GM18511 (cell line): ENCODE measurements at regions not wholly inside any gene's neighbourhood (a gene's known extent, or its start where the extent isn't known, plus 50 kb on each side); places are given as distances from the start of the nearest gene placed in this dataset.
"Not testable (repeated sequence)": the region's sequence is repeated elsewhere in the genome, so short reads cannot be mapped to it uniquely, and the experiment has no call there.

Source experiments
- ATAC-seq: cut with Tn5 transposase; IDR thresholded peaks from one replicate; pipeline ENCODE4 v1.9.1; 2021; ENCODE audit warnings: mild to moderate bottlenecking, moderate library complexity; ENCODE audit not compliant: unreplicated experiment

DNA sequence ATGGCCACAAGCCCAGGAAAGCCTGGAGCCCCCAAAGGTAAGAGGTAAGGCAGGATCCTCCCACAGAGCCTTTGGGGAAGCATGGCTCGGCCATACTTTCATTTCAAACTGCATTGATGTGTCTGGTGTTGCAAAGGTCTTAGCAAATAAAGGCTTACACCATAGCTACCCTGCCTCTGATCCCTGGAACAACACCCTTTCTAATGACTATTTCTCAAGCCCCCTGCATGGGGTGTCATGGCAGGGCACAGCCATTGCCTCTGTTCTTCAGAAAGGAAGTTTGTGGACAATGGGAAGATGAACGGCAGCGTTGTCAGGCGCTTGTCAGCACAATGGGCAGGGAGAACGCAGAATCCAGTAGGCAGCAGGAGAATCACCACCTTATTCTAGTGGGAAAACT lies 435.0 kb upstream of the SMIM21 start:
- ATAC-seq, result no peak

GRCh38 chr18:75860166-75860565 lies 432.7 kb upstream of the SMIM21 start:
- no peak for ATAC-seq

GRCh38 chr18:75859533-75859932 lies 432.0 kb upstream of the SMIM21 start:
- ATAC-seq, result no peak

GRCh38 chr18:75858754-75859153 lies 431.3 kb upstream of the SMIM21 start:
- ATAC-seq, result no peak

DNA sequence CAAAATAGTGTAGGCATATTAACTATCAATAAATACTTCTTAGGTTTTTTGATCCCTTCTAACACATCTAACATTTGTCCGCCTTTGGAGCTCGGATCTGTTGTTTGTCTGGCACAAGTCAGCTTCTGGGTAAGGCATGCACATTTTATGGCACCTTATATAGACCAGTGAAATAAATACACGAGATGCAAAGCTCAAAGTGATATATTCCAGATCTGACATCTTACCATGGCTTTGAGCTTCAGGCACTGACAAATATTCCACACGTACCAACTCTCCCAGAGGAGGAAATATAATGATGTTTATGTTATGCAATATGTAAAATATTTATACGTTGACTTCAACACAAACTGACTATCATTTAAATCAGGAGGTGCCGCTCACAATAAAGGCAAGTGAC lies 430.1 kb upstream of the SMIM21 start:
- ATAC-seq, result no peak

GRCh38 chr18:75854808-75855207 lies 427.3 kb upstream of the SMIM21 start:
- ATAC-seq, result no peak

DNA sequence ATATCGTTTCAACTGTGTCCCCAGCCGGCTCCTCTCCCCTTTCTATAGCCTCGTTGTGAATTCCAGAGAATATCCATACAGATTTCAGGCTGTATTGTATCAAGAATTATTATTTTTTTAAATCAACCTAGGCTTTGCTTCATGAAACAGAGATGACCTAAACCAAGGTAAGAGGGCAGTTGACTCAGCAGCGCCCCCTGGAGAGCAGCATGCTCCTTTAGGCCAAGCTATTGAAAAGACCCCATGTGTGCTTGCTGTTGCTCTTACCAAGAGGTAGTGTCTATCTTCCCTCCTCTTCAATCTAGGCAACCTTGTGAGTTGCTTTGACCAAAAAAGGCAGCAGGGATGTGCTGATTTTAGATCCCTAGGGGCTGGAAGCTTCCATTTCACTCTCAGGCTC lies 426.7 kb upstream of the SMIM21 start:
- no peak for ATAC-seq

DNA sequence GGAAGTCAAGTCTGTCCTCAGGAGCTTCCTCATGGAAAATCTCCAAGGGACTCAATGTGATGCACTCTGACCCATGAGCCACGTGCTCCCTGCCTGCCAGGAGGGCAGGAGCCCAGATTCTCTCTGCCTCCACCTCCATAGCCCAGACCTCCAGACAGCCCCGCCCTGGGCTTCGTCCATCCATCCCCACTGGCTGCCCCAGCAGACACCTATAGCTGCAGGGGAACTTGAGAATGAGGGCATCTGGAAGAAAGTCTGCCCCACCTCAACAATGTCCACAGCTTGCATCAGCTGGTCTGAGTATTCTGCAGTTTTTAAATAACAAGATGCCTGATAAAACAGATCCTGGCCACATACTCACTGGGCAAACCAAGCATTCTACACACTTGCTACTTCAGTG lies 418.8 kb upstream of the SMIM21 start:
- no peak for ATAC-seq

- ATAC-seq, result no peak
Observed at GRCh38 chr18:75845413-75845812, 417.9 kb upstream of the SMIM21 start.

DNA sequence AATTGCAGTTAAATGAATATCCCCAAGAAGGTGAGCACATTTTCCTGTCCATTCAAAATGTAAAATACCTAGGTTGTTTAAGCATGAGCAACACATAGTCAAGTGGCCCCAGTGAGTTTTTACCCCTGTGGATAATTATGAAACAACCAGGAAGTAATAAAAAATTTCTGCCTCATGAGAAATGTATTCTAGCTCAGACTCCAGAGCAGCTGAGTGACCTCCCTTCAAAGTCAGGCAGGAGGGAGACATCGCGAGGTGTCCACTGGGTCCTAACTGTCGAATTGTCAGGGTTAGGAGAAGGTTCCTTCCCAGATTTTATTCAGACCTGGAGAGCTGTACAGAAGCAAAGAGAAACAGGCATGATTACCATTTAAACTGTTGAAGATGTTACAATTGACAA lies 416.6 kb upstream of the SMIM21 start:
- ATAC-seq, result no peak

GRCh38 chr18:75840131-75840530 lies 412.6 kb upstream of the SMIM21 start:
- ATAC-seq, result no peak

GRCh38 chr18:75839686-75840085 lies 412.2 kb upstream of the SMIM21 start:
- ATAC-seq, result not testable (repeated sequence)

DNA sequence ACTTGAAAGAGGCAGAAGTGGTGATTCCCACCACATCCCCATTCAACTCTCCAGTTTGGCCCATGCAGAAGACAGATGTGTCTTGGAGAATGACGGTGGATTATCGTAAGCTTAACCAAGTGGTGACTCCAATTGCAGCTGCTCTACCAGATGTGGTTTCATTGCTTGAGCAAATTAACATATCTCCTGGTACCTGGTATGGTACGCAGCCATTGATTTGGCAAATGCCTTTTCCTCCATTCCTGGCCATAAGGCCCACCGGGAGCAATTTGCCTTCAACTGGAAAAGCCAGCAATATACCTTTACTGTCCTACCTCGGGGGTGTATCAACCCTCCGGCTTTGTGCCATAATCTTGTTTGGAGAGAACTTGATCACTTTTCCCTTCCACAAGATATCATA lies 411.5 kb upstream of the SMIM21 start:
- no peak for ATAC-seq

DNA sequence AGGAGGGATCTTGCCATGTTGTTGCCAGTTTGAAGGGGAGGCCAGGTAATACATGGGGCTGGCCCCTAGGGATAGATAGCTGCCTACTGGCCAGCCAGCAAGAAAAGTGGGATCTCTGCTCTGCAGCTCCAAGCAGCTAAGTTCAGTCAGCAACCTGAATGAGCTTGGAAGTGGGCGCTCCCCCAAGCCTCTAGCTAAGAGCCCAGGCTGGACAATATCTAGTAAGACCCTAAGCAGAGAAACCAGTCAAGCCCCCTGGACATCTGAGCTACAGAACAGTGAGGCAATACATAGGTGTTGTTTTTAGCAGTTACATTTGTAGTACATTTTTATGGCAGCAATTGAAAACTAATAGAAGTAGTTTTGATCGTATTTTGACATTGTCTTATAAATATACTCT lies 409.8 kb upstream of the SMIM21 start:
- no peak for ATAC-seq

GRCh38 chr18:75836516-75836915 lies 409.0 kb upstream of the SMIM21 start:
- no peak for ATAC-seq

DNA sequence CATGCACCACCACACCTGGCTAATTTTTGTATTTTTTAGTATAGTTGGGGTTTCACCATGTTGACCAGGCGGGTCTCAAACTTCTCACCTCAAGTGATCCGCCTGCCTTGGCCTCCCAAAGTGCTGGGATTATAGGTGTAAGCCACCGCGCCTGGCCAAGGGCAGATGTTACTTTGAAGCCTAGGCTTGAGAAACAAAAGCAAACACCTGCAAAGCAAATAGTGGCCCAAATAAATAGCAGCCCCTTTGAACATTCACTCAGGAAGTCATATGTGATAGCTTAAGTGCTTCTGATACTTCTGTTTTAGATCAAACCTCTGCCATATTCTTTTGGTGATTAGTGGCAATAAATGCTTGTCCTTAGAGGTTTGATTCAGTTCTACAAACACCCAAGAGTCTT lies 404.5 kb upstream of the SMIM21 start:
- no peak for ATAC-seq

DNA sequence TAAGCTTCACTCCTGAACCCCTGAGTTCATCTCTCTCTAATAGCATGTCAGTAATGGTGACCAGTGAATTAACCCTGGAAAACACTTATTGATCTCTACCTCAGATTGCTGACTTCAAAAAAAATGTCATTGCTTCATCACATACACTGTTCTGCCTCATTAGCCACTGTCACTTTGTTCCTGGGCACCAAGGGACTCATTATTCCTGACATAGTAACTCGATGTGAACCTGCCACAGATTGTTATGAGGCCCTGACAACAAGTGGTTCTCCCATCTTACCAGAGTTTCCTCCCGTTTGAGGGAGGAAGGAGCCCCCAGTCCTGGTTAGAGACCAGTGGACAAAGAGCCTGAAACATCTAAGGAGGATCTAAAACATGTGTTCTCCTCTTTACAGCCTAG lies 403.3 kb upstream of the SMIM21 start:
- ATAC-seq, result no peak

DNA sequence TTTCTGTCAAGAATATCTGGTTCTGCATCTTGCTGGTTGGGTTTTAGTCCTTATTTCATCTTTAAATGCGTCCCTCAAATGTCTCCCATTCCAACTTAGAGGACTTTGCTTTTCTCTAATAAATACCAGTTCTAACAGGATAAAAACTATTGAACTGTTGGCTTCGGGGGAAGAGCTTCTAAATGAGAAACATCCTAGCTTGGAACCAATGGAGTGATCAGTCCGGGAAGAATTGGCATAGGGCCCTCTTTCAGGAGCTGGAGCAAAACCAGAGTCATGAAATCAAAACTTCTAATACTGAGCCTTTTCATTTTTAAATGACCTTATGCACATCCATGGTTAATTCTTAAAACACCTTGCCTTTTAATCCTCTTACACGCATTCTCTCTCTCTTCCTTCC lies 401.6 kb upstream of the SMIM21 start:
- ATAC-seq, result no peak

- no peak for ATAC-seq
Observed at GRCh38 chr18:75828379-75828778, 400.9 kb upstream of the SMIM21 start.

DNA sequence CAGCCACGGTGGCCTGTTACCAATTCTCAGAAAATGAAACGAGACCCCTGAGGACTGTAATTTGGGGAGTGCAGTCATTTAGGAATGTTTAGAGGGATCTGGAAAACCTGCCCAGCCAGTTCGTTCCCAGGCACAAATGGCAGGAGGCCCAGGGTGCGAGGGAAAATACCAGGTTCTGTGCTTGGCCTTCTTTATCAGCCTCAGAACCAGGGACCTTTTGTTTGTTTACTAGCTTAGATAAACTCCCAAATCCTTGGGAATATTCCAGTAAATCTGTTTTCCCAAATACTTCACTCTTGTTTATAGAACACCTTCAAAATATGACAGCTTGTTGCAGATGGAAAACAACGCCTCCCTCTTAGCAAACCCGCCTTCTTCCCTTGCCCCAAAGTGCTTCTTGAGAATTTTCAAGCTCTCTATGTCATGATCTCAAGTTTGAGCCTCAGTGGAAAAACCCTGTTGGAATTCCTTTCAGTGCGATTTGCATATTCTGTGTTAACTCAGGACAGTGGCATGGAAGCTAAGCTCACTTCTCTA lies 400.3 kb upstream of the SMIM21 start:
- ATAC-seq, result no peak

DNA sequence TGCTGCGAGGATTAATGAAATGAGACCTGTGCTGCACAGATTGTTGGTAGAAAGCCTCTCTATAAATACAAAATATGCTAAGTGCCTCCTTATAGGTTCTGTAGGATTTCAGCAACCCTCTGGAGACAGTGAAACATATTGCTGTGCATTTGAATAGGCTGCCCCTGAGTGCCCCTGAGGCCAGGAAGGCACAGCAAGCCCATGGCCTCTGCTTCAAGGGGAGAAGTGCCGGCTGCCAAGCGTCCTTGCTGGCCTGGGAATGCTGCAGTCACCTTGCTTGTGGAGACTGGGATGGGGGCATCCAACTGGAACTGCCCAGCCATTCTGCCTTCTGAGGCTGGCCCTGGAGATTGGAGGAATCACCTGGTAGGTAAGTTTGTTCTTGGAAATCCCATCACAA lies 397.2 kb upstream of the SMIM21 start:
- no peak for ATAC-seq

DNA sequence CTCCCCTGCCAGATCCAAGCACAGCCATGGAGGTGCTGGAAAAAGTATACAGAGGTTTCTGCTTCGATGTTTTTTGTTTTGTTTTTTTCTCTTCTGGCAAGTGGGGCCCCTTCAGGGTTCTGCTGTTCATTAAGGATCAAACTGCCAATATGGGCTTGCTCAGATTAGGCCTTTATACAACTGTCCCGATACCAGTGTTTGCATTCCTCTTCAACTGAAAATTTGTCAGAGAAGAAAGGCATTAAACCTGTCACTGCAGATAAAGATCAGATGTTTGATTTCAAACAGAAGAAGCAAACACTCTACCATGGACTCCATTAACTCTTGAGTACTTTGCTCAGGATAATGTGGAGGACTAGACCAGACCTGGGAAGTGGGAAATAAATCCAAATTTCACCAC lies 396.0 kb upstream of the SMIM21 start:
- no peak for ATAC-seq

- no peak for ATAC-seq
Observed at GRCh38 chr18:75818383-75818782, 390.9 kb upstream of the SMIM21 start.

- no peak for ATAC-seq
Observed at GRCh38 chr18:75815767-75816166, 388.3 kb upstream of the SMIM21 start.
